ENCODE measurements at regions not wholly inside any gene's neighbourhood (a gene's known extent, or its start where the extent isn't known, plus 50 kb on each side); places are given as distances from the start of the nearest gene placed in this dataset.

GRCh38 chr3:177278016-177278415, 80.7 kb upstream of the TBL1XR1 start:
- Mint-ChIP-seq H3K4me1 (ENCODE audit: insufficient read depth, unreplicated experiment) (peaks cover 5% of the 10 kb centered on the region), H3K9me3 (ENCODE audit: unreplicated experiment) (no peaks in the 10 kb centered on the region), H3K27me3 (ENCODE audit: insufficient read depth, unreplicated experiment) (no peaks in the 10 kb centered on the region), H3K4me3 (ENCODE audit: unreplicated experiment) (no peak overlapping the region), H3K36me3 (ENCODE audit: insufficient read depth, unreplicated experiment) (no peaks in the 10 kb centered on the region), H3K27ac (ENCODE audit: low read depth, unreplicated experiment) (no peak overlapping the region)
- no TSS peak for BruUV-seq (replicated peaks)
- ChIA-PET CTCF (no interaction called here), POLR2A (no interaction called here)
- TF ChIP-seq CTCF (IDR thresholded peaks at IDR 0.05; ENCODE audit: unreplicated experiment): no peak
- intact Hi-C loops (cut with micrococcal nuclease): no loop called here
- DNase-seq (ENCODE audit: unreplicated experiment): no peak

- Mint-ChIP-seq H3K4me1 (ENCODE audit: insufficient read depth, unreplicated experiment) (peaks cover 6% of the 10 kb centered on the region), H3K36me3 (ENCODE audit: insufficient read depth, unreplicated experiment) (no peaks in the 10 kb centered on the region), H3K4me3 (ENCODE audit: unreplicated experiment) (no peak overlapping the region), H3K27ac (ENCODE audit: low read depth, unreplicated experiment) (no peak overlapping the region), H3K9me3 (ENCODE audit: unreplicated experiment) (no peaks in the 10 kb centered on the region), H3K27me3 (ENCODE audit: insufficient read depth, unreplicated experiment) (no peaks in the 10 kb centered on the region)
- POLR2A ChIA-PET: no interaction called here
- no peak for DNase-seq (ENCODE audit: unreplicated experiment)
- CTCF ChIA-PET: no interaction called here
- no peak for TF ChIP-seq CTCF (IDR thresholded peaks at IDR 0.05; ENCODE audit: unreplicated experiment)
- intact Hi-C loops (cut with micrococcal nuclease): no loop called here
- no TSS peak for BruUV-seq (replicated peaks)
Measured at GRCh38 chr3:177279118-177279815, 82.0 kb upstream of the TBL1XR1 start.

GRCh38 chr3:177281292-177282118, 84.2 kb upstream of the TBL1XR1 start:
- Mint-ChIP-seq H3K4me1 (ENCODE audit: insufficient read depth, unreplicated experiment) (peaks cover 11% of the 10 kb centered on the region), H3K27ac (ENCODE audit: low read depth, unreplicated experiment) (no peak overlapping the region), H3K27me3 (ENCODE audit: insufficient read depth, unreplicated experiment) (no peaks in the 10 kb centered on the region), H3K9me3 (ENCODE audit: unreplicated experiment) (no peaks in the 10 kb centered on the region), H3K4me3 (ENCODE audit: unreplicated experiment) (no peak overlapping the region), H3K36me3 (ENCODE audit: insufficient read depth, unreplicated experiment) (no peaks in the 10 kb centered on the region)
- ChIA-PET CTCF (no interaction called here), POLR2A (no interaction called here)
- intact Hi-C loops (cut with micrococcal nuclease): no loop called here
- no peak for TF ChIP-seq CTCF (IDR thresholded peaks at IDR 0.05; ENCODE audit: unreplicated experiment)
- no peak for DNase-seq (ENCODE audit: unreplicated experiment)
- BruUV-seq (replicated peaks): no TSS peak

GRCh38 chr3:177282119-177282655, 84.9 kb upstream of the TBL1XR1 start:
- POLR2A ChIA-PET: no interaction called here
- H3K4me3 Mint-ChIP-seq (ENCODE audit: unreplicated experiment): no peak overlapping the region
- no TSS peak for BruUV-seq (replicated peaks)
- H3K27me3 Mint-ChIP-seq (ENCODE audit: insufficient read depth, unreplicated experiment): no peaks in the 10 kb centered on the region
- CTCF ChIA-PET: no interaction called here
- H3K36me3 Mint-ChIP-seq (ENCODE audit: insufficient read depth, unreplicated experiment): no peaks in the 10 kb centered on the region
- peaks cover 11% of the 10 kb centered on the region for H3K4me1 Mint-ChIP-seq (ENCODE audit: insufficient read depth, unreplicated experiment)
- no peak for TF ChIP-seq CTCF (IDR thresholded peaks at IDR 0.05; ENCODE audit: unreplicated experiment)
- H3K9me3 Mint-ChIP-seq (ENCODE audit: unreplicated experiment): no peaks in the 10 kb centered on the region
- no peak for DNase-seq (ENCODE audit: unreplicated experiment)
- intact Hi-C loops (cut with micrococcal nuclease): no loop called here
- H3K27ac Mint-ChIP-seq (ENCODE audit: low read depth, unreplicated experiment): no peak overlapping the region
